Amniotic stem cell (primary cell): ENCODE measurements at regions not wholly inside any gene's neighbourhood (a gene's known extent, or its start where the extent isn't known, plus 50 kb on each side); places are given as distances from the start of the nearest gene placed in this dataset.
"Not testable (repeated sequence)": the region's sequence is repeated elsewhere in the genome, so short reads cannot be mapped to it uniquely, and the experiment has no call there.

Source experiments
- DNase-seq: peaks from one replicate; lab custom pipeline; 2025; lab: John Stamatoyannopoulos, UW

- no peak for DNase-seq
These were observed 279.7 kb upstream of the MSX2 start for GRCh38 chr5:174444479-174445188.

GRCh38 chr5:174446446-174446845 is 277.9 kb upstream of the MSX2 start:
- DNase-seq = no peak

GRCh38 chr5:174446988-174447387 is 277.4 kb upstream of the MSX2 start:
- no peak for DNase-seq

GRCh38 chr5:174448041-174448440 is 276.3 kb upstream of the MSX2 start:
- DNase-seq = no peak

GRCh38 chr5:174448662-174449061 is 275.7 kb upstream of the MSX2 start:
- DNase-seq = no peak

GRCh38 chr5:174453690-174454089 is 270.7 kb upstream of the MSX2 start:
- DNase-seq = no peak

GRCh38 chr5:174454464-174454863 is 269.9 kb upstream of the MSX2 start:
- DNase-seq = no peak

GRCh38 chr5:174454890-174455289 is 269.5 kb upstream of the MSX2 start:
- DNase-seq = no peak

- DNase-seq = no peak
These were observed 269.1 kb upstream of the MSX2 start for GRCh38 chr5:174455301-174455700.

GRCh38 chr5:174457141-174457678 is 267.2 kb upstream of the MSX2 start:
- no peak for DNase-seq

GRCh38 chr5:174459071-174459702 is 265.2 kb upstream of the MSX2 start:
- DNase-seq = no peak

GRCh38 chr5:174459832-174460448 is 264.4 kb upstream of the MSX2 start:
- no peak for DNase-seq

GRCh38 chr5:174462129-174462528 is 262.3 kb upstream of the MSX2 start:
- DNase-seq = no peak

- DNase-seq = no peak
These were observed 259.7 kb upstream of the MSX2 start for GRCh38 chr5:174464504-174465165.

- DNase-seq = not testable (repeated sequence)
These were observed 252.9 kb upstream of the MSX2 start for GRCh38 chr5:174471528-174471927.

- no peak for DNase-seq
These were observed 251.4 kb upstream of the MSX2 start for GRCh38 chr5:174472956-174473355.

- not testable (repeated sequence) for DNase-seq
These were observed 248.4 kb upstream of the MSX2 start for GRCh38 chr5:174476001-174476400.

GRCh38 chr5:174479325-174479724 is 245.1 kb upstream of the MSX2 start:
- DNase-seq = no peak

- DNase-seq = no peak
These were observed 242.6 kb upstream of the MSX2 start for GRCh38 chr5:174481737-174482136.

GRCh38 chr5:174482607-174483024 is 241.8 kb upstream of the MSX2 start:
- no peak for DNase-seq

GRCh38 chr5:174483411-174483810 is 241.0 kb upstream of the MSX2 start:
- no peak for DNase-seq

- DNase-seq = no peak
These were observed 235.2 kb upstream of the MSX2 start for GRCh38 chr5:174489215-174489614.
